ENCODE measurements at regions not wholly inside any gene's neighbourhood (a gene's known extent, or its start where the extent isn't known, plus 50 kb on each side); places are given as distances from the start of the nearest gene placed in this dataset.
"Not testable (repeated sequence)": the region's sequence is repeated elsewhere in the genome, so short reads cannot be mapped to it uniquely, and the experiment has no call there.

DNA sequence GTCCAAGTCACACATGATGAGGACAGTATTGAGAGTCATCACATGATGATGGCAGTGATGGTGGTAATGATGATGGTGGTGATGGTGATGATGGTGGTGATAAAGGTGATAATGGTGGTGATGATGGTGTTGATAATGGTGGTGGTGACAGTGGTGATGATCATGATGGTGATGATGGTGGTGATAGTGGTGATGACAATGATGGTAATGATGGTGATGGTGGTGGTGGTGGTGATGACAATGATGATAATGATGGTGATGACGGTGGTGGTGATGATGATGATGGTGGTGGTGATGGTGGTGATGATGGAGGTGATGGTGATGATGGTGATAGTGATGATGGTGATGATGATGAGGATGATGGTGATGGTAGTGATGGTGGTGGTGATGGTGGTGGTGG is 190.2 kb upstream of the ZNF469 start:
- ChIA-PET POLR2A (no interaction called here), CTCF (no interaction called here)
- Histone ChIP-seq H3K27me3 (replicated peaks in 1 of 2; ENCODE audit: control insufficient read depth in 2 of 2, extremely low read depth in 1 of 2, insufficient read depth in 2 of 2, low read length in 1 of 2) (peaks cover 0 to 11% of the 10 kb centered on the region in 2 experiments), H3K9me3 (no peaks in the 10 kb centered on the region), H3K4me1 (ENCODE audit: control insufficient read depth in 1 of 2, extremely low read depth in 1 of 2, insufficient read depth in 2 of 2, low read length in 2 of 2) (no peaks in the 10 kb centered on the region), H3K36me3 (ENCODE audit: control insufficient read depth in 2 of 2, extremely low read depth in 1 of 2, insufficient read depth in 1 of 2, low read length in 1 of 2) (no peaks in the 10 kb centered on the region), H3K27ac (ENCODE audit: low read length) (no peak overlapping the region), H3K4me3 (ENCODE audit: control insufficient read depth in 1 of 2, extremely low read depth in 1 of 2, low read length in 1 of 2) (no peak overlapping the region)
- peaks cover 2 to 8% (median 5%) of the 10 kb centered on the region in 3 donors for H3K9me3 Mint-ChIP-seq
- no peaks in the 10 kb centered on the region for H3K36me3 Mint-ChIP-seq
- H3K27me3 Mint-ChIP-seq = peaks cover 3% of the 10 kb centered on the region in 2 donors
- H3K4me3 Mint-ChIP-seq = no peak overlapping the region
- H3K4me1 Mint-ChIP-seq = peaks cover 0 to 2% (median 0%) of the 10 kb centered on the region in 3 donors
- WGBS (ENCODE audit: insufficient coverage) = 81% methylated on average over 1 of the region's 1 CpG
- H3K27ac Mint-ChIP-seq = no peak overlapping the region
- DNase-seq = no peak
- no peak for ATAC-seq (replicated peaks in 1 of 4)

DNA sequence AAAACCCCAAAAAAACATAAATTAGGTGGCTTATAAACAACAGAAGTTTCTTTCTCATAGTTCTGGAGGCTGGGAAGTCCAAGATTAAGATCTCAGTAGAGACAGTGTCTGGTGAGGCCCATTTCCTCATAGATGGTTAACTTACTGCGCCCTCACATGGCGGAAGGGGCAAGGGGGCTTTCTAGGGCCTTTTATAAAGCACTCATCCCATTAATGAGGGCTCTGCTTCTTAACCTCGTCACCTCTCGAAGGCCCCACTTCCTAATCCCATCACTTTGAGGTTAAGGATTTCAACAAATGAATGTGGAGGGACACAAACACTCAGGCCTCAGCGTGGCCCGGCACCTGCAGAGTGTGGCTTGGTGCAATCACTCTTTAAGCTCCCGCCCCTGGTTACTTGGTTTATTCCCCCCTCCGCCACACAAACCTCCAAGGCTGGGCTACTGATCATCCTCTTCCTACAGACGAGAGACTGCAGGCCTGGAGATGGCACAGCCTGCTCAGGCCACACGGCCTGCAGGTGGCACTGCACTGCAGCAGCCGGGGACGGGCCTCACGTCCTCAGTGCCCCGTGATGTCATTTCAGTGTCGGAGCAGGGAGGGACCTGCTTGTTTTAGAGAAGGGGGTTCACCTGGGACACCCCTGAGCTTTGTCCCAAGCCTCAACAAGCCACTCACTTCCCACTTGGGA is 188.9 kb upstream of the ZNF469 start:
- H3K4me3 Mint-ChIP-seq; H3K27ac ChIP-seq (ENCODE audit: low read length); H3K27ac Mint-ChIP-seq; H3K27me3 Mint-ChIP-seq; H3K9me3 ChIP-seq; H3K4me1 ChIP-seq (ENCODE audit: control insufficient read depth in 1 of 2, extremely low read depth in 1 of 2, insufficient read depth in 2 of 2, low read length in 2 of 2); H3K4me1 Mint-ChIP-seq; POLR2A ChIA-PET; H3K36me3 ChIP-seq (ENCODE audit: control insufficient read depth in 2 of 2, extremely low read depth in 1 of 2, insufficient read depth in 1 of 2, low read length in 1 of 2); CTCF ChIA-PET; H3K27me3 ChIP-seq (replicated peaks in 1 of 2; ENCODE audit: control insufficient read depth in 2 of 2, extremely low read depth in 1 of 2, insufficient read depth in 2 of 2, low read length in 1 of 2); H3K36me3 Mint-ChIP-seq; H3K4me3 ChIP-seq (ENCODE audit: control insufficient read depth in 1 of 2, extremely low read depth in 1 of 2, low read length in 1 of 2); H3K9me3 Mint-ChIP-seq: not testable (repeated sequence)
- ATAC-seq (replicated peaks in 1 of 4) = peak; percentile 34 to 69 (median 56)
- WGBS (ENCODE audit: insufficient coverage) = no CpG with 5 or more reads among the region's 15 CpGs
- DNase-seq = peak in 12 of 35 experiments; percentile 3 to 31 (median 12)

DNA sequence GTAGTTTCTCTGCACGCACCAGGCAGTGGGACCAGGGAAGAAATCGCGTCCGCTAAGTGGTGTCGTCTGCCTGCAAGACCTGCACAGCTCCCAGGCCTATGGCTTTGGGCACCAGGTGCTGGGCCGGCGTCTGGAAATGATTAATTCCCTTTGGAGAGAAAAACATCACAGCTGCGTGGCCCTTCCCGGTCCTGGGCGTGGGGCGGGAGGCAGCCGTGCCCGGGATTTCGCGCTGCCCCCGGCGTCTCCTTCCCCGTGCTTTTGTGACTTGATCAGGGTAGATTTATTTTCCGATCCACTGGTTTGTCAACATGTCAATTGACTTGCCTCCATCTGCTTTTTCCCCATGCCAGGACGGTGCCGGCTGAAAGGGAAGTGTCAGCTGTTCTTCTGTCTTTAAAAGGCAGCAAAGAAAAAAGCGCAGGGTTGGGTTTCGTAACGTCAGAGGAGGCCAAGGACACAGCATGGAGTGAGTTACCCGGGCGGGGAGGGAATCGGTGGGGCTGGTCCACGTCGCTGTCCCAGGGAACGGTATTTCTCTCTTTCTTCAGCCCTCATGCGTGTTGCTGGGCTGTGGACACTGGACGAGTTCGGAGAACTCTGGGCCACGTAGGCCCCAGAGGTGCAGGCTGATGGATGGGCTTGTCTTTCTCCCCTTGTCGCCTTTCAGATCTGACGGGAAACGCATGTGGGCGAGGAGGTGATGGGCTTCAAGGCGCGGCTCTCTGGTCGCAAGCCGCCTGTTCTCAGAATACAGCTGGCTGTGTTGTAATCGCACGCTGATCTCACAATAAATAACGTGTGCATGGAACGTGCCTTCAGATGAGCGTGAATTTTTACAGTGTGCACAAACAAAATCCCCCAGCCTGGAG is 188.1 kb upstream of the ZNF469 start:
- H3K4me3 ChIP-seq (ENCODE audit: control insufficient read depth in 1 of 2, extremely low read depth in 1 of 2, low read length in 1 of 2) = no peak overlapping the region
- CTCF ChIA-PET = no interaction called here
- Mint-ChIP-seq H3K36me3 (no peaks in the 10 kb centered on the region), H3K27ac (no peak overlapping the region), H3K4me3 (no peak overlapping the region), H3K27me3 (no peaks in the 10 kb centered on the region), H3K4me1 (peaks cover 0 to 2% (median 0%) of the 10 kb centered on the region in 3 donors), H3K9me3 (peaks cover 0 to 8% (median 0%) of the 10 kb centered on the region in 3 donors)
- no peaks in the 10 kb centered on the region for H3K36me3 ChIP-seq (ENCODE audit: control insufficient read depth in 2 of 2, extremely low read depth in 1 of 2, insufficient read depth in 1 of 2, low read length in 1 of 2)
- H3K9me3 ChIP-seq = no peaks in the 10 kb centered on the region
- WGBS (ENCODE audit: insufficient coverage) = 83% methylated on average over 30 of the region's 47 CpGs
- H3K4me1 ChIP-seq (ENCODE audit: control insufficient read depth in 1 of 2, extremely low read depth in 1 of 2, insufficient read depth in 2 of 2, low read length in 2 of 2) = no peaks in the 10 kb centered on the region
- DNase-seq = no peak
- ATAC-seq (replicated peaks in 1 of 4) = no peak
- no peak overlapping the region for H3K27ac ChIP-seq (ENCODE audit: low read length)
- H3K27me3 ChIP-seq (replicated peaks in 1 of 2; ENCODE audit: control insufficient read depth in 2 of 2, extremely low read depth in 1 of 2, insufficient read depth in 2 of 2, low read length in 1 of 2) = peaks cover 0 to 8% of the 10 kb centered on the region in 2 experiments
- POLR2A ChIA-PET = no interaction called here

DNA sequence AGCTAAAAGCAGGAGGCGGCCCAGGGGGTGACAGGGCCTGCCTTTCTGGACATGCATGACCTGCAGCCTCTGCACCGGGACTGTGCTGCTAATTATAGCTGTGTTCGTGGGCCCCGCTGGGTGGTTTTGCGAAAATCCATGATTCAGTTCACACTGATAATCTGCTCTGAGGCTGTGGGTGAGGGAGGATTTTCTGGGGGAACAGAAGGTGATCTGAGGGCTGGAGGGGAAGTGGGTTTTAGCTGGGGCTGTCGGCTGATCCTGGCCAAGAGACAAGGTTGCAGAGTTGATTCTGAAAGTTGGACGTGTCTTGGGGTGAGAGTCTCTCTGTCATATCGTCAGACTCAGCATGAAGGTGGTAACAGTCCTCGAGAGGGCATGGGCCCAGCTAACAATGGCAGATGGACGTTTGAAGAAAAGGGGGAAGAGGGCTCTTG is 187.5 kb upstream of the ZNF469 start:
- H3K27ac ChIP-seq (ENCODE audit: low read length) = no peak overlapping the region
- ChIA-PET CTCF (no interaction called here), POLR2A (no interaction called here)
- H3K9me3 ChIP-seq = no peaks in the 10 kb centered on the region
- Mint-ChIP-seq H3K36me3 (no peaks in the 10 kb centered on the region), H3K4me1 (peaks cover 0 to 2% (median 0%) of the 10 kb centered on the region in 3 donors), H3K27ac (no peak overlapping the region), H3K27me3 (no peaks in the 10 kb centered on the region), H3K4me3 (no peak overlapping the region), H3K9me3 (peaks cover 0 to 8% (median 0%) of the 10 kb centered on the region in 3 donors)
- H3K4me1 ChIP-seq (ENCODE audit: control insufficient read depth in 1 of 2, extremely low read depth in 1 of 2, insufficient read depth in 2 of 2, low read length in 2 of 2) = no peaks in the 10 kb centered on the region
- no peak for ATAC-seq (replicated peaks in 1 of 4)
- H3K27me3 ChIP-seq (replicated peaks in 1 of 2; ENCODE audit: control insufficient read depth in 2 of 2, extremely low read depth in 1 of 2, insufficient read depth in 2 of 2, low read length in 1 of 2) = peaks cover 0 to 8% of the 10 kb centered on the region in 2 experiments
- 32% methylated on average over 8 of the region's 10 CpGs for WGBS (ENCODE audit: insufficient coverage)
- no peak overlapping the region for H3K4me3 ChIP-seq (ENCODE audit: control insufficient read depth in 1 of 2, extremely low read depth in 1 of 2, low read length in 1 of 2)
- H3K36me3 ChIP-seq (ENCODE audit: control insufficient read depth in 2 of 2, extremely low read depth in 1 of 2, insufficient read depth in 1 of 2, low read length in 1 of 2) = no peaks in the 10 kb centered on the region
- DNase-seq = no peak

DNA sequence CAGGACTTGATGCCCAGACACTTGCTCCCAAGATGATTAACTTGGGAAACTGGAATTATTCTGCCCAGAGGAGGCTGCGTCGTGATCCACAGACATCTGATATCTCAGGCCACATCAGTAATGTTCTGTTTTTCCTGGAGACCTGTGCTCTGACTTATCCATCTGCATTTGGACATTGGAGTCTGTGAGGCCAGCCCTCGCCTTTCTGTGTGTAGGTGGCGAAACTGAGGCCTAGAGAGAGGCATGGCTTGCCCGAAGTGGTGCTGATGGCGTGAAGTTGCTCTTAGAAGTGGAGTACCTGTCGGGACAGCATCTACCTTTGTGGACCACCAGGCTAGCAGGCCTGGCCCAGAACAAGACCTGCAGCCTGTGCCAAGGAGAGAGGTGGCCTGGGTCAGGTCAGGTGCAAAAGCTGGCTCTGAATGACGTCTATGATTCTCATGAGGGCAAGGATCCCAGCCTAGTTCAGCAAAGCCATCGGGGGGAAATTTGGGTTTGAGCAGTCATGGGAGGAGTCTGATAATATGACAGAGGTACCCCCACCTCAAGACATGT is 186.8 kb upstream of the ZNF469 start:
- no peaks in the 10 kb centered on the region for H3K27me3 Mint-ChIP-seq
- ChIA-PET CTCF (no interaction called here), POLR2A (no interaction called here)
- no peaks in the 10 kb centered on the region for H3K36me3 ChIP-seq (ENCODE audit: control insufficient read depth in 2 of 2, extremely low read depth in 1 of 2, insufficient read depth in 1 of 2, low read length in 1 of 2)
- H3K4me1 Mint-ChIP-seq = peaks cover 0 to 2% (median 0%) of the 10 kb centered on the region in 3 donors
- H3K4me3 Mint-ChIP-seq = no peak overlapping the region
- no peaks in the 10 kb centered on the region for H3K36me3 Mint-ChIP-seq
- peaks cover 0 to 8% (median 0%) of the 10 kb centered on the region in 3 donors for H3K9me3 Mint-ChIP-seq
- H3K27me3 ChIP-seq (replicated peaks in 1 of 2; ENCODE audit: control insufficient read depth in 2 of 2, extremely low read depth in 1 of 2, insufficient read depth in 2 of 2, low read length in 1 of 2) = peaks cover 0 to 10% of the 10 kb centered on the region in 2 experiments
- ATAC-seq (replicated peaks in 1 of 4) = no peak
- DNase-seq = no peak
- no peak overlapping the region for H3K4me3 ChIP-seq (ENCODE audit: control insufficient read depth in 1 of 2, extremely low read depth in 1 of 2, low read length in 1 of 2)
- H3K9me3 ChIP-seq = no peaks in the 10 kb centered on the region
- no peaks in the 10 kb centered on the region for H3K4me1 ChIP-seq (ENCODE audit: control insufficient read depth in 1 of 2, extremely low read depth in 1 of 2, insufficient read depth in 2 of 2, low read length in 2 of 2)
- no peak overlapping the region for H3K27ac Mint-ChIP-seq
- 87% methylated on average over 6 of the region's 9 CpGs for WGBS (ENCODE audit: insufficient coverage)
- no peak overlapping the region for H3K27ac ChIP-seq (ENCODE audit: low read length)

DNA sequence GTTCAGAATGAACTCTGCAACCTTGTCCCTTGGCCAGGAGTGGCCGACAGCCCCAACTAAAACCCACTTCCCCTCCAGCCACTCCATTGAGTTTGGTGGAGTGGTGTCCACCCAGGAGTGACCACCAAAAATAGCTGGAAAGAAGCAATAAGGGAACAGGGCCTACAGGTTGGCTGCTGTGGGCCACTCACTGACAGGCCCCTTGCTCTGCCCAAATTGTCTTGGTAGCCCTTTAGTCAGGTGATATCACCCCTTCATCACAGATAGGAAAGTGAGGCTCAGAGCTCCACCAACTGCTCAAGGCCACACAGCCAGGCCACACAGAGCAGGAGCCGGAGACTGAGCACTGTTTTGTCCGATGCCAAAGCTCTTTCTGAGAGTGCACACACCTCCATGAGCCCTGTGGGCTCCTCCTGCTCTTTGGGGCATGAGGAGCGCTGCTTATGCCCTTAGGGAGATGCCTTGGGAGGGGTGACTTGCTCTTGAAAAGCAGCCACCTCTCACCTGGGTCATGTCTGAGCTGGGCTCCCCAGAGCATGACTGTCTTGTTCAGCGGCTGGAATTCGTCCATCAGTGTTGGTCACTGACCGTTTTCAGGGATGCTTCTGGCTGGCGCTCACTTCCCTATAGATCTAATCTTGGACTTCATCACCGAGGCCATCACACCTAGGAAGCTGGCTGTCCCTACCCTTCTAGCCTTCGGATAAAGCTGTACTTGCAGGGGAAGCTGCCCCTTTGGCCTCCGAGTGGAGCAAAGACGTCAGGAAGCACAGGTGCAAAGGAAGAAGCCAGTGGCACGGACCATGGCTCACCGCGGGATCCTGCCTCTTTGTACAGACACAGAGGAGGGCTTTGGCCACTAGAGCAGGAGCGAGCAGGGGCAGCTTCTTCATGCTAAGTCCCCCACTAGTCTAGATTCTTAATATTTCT is 186.0 kb upstream of the ZNF469 start:
- ChIA-PET CTCF (no interaction called here), POLR2A (no interaction called here)
- H3K27ac ChIP-seq (ENCODE audit: low read length) = no peak overlapping the region
- Mint-ChIP-seq H3K4me3 (no peak overlapping the region), H3K4me1 (peaks cover 0 to 2% (median 0%) of the 10 kb centered on the region in 3 donors), H3K36me3 (no peaks in the 10 kb centered on the region), H3K27me3 (no peaks in the 10 kb centered on the region), H3K9me3 (peaks cover 0 to 8% (median 0%) of the 10 kb centered on the region in 3 donors), H3K27ac (no peak overlapping the region)
- H3K9me3 ChIP-seq = no peaks in the 10 kb centered on the region
- WGBS (ENCODE audit: insufficient coverage) = 75% methylated on average over 14 of the region's 16 CpGs
- ATAC-seq (replicated peaks in 1 of 4) (no peak), DNase-seq (no peak)
- H3K4me3 ChIP-seq (ENCODE audit: control insufficient read depth in 1 of 2, extremely low read depth in 1 of 2, low read length in 1 of 2) = no peak overlapping the region
- no peaks in the 10 kb centered on the region for H3K4me1 ChIP-seq (ENCODE audit: control insufficient read depth in 1 of 2, extremely low read depth in 1 of 2, insufficient read depth in 2 of 2, low read length in 2 of 2)
- no peaks in the 10 kb centered on the region for H3K36me3 ChIP-seq (ENCODE audit: control insufficient read depth in 2 of 2, extremely low read depth in 1 of 2, insufficient read depth in 1 of 2, low read length in 1 of 2)
- peaks cover 0 to 13% of the 10 kb centered on the region in 2 experiments for H3K27me3 ChIP-seq (replicated peaks in 1 of 2; ENCODE audit: control insufficient read depth in 2 of 2, extremely low read depth in 1 of 2, insufficient read depth in 2 of 2, low read length in 1 of 2)

All from T-cell (primary cell).